ENCODE measurements at regions not wholly inside any gene's neighbourhood (a gene's known extent, or its start where the extent isn't known, plus 50 kb on each side); places are given as distances from the start of the nearest gene placed in this dataset.
A peak's percentile ranks its signal among the peaks of the same experiment; 100 is the strongest.

DNA sequence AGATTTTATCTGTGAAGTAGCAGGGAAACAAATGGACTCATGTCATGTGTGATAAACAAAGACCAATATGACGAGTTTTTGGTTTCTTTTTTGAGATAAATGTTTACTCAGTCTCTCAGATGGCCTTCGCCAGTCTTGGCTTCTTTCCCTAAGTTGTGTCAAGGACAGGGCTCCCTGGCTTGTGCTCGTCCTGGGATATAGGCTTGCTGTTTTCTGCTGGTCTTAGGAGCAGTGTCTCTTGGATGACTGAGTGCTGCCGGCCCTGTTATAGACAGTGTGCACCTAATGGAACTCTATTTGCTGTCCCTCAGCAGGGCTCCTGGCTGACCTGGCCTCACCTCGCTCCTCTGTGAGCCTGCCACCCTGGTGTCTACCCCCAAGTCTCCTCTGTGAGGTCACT is 324.1 kb upstream of the SYNCRIP start:
- H3K9me3 ChIP-seq (ENCODE audit: control insufficient read depth in 2 of 3, insufficient read depth in 1 of 3, low read length in 3 of 3) = no peaks in the 10 kb centered on the region
- H3K36me3 ChIP-seq (ENCODE audit: control insufficient read depth in 2 of 3, insufficient read depth in 3 of 3, low read length in 3 of 3) = no peaks in the 10 kb centered on the region
- H3K27ac ChIP-seq (ENCODE audit: low read depth in 2 of 2, low read length in 2 of 2) = no peak overlapping the region
- no peak overlapping the region for H3K9ac ChIP-seq (ENCODE audit: low read length in 3 of 3)
- intact Hi-C loops (cut with DNase I) = no loop called here
- H3K4me1 ChIP-seq (ENCODE audit: control insufficient read depth in 2 of 3, insufficient read depth in 2 of 3, low read depth in 1 of 3, low read length in 3 of 3) = no peaks in the 10 kb centered on the region
- no peaks in the 10 kb centered on the region for H3K27me3 ChIP-seq (ENCODE audit: control insufficient read depth, insufficient read depth, low read length)
- TF ChIP-seq CTCF (IDR thresholded peaks at IDR 0.05; ENCODE audit: borderline replicate concordance, extremely low read depth, insufficient read depth) = no peak
- no peak overlapping the region for H3K4me3 ChIP-seq (ENCODE audit: low read length in 3 of 3)
- FAIRE-seq = no peak
- no peak for DNase-seq

DNA sequence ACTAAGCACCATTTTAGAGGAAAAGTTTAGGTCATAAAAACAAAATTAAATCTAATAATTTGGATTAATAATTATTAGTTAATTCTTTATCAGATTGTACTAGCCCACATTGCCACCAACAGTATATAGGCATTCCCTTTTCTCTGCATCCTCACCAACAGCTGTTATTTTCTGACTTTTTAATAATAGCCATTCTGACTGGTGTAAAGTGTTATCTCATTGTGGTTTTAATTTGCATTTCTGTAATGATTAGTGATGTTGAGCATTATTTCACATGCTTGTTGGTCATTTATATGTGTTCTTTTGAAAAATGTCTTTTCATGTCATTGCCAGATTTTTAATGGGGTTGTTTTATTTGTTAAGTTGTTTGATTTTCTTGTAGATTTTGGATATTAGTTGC is 319.1 kb upstream of the SYNCRIP start:
- FAIRE-seq = no peak
- H3K36me3 ChIP-seq (ENCODE audit: control insufficient read depth in 2 of 3, insufficient read depth in 3 of 3, low read length in 3 of 3) = no peaks in the 10 kb centered on the region

GRCh38 chr6:85961125-85961524 is 318.4 kb upstream of the SYNCRIP start:
- H3K9me3 ChIP-seq (ENCODE audit: control insufficient read depth in 2 of 3, insufficient read depth in 1 of 3, low read length in 3 of 3) = no peaks in the 10 kb centered on the region
- H3K4me3 ChIP-seq (ENCODE audit: low read length in 3 of 3) = no peak overlapping the region
- no peaks in the 10 kb centered on the region for H3K27me3 ChIP-seq (ENCODE audit: control insufficient read depth, insufficient read depth, low read length)
- no peaks in the 10 kb centered on the region for H3K4me1 ChIP-seq (ENCODE audit: control insufficient read depth in 2 of 3, insufficient read depth in 2 of 3, low read depth in 1 of 3, low read length in 3 of 3)
- FAIRE-seq = no peak
- no peak overlapping the region for H3K27ac ChIP-seq (ENCODE audit: low read depth in 2 of 2, low read length in 2 of 2)
- no peaks in the 10 kb centered on the region for H3K36me3 ChIP-seq (ENCODE audit: control insufficient read depth in 2 of 3, insufficient read depth in 3 of 3, low read length in 3 of 3)
- no peak overlapping the region for H3K9ac ChIP-seq (ENCODE audit: low read length in 3 of 3)
- intact Hi-C loops (cut with DNase I) = no loop called here
- no peak for DNase-seq
- no peak for TF ChIP-seq CTCF (IDR thresholded peaks at IDR 0.05; ENCODE audit: borderline replicate concordance, extremely low read depth, insufficient read depth)

More for the DNA sequence above, 319.1 kb upstream of the SYNCRIP start:
- Histone ChIP-seq H3K27ac (ENCODE audit: low read depth in 2 of 2, low read length in 2 of 2) (no peak overlapping the region), H3K9me3 (ENCODE audit: control insufficient read depth in 2 of 3, insufficient read depth in 1 of 3, low read length in 3 of 3) (no peaks in the 10 kb centered on the region), H3K9ac (ENCODE audit: low read length in 3 of 3) (no peak overlapping the region), H3K4me1 (ENCODE audit: control insufficient read depth in 2 of 3, insufficient read depth in 2 of 3, low read depth in 1 of 3, low read length in 3 of 3) (no peaks in the 10 kb centered on the region), H3K4me3 (ENCODE audit: low read length in 3 of 3) (no peak overlapping the region), H3K27me3 (ENCODE audit: control insufficient read depth, insufficient read depth, low read length) (no peaks in the 10 kb centered on the region)
- intact Hi-C loops (cut with DNase I) = no loop called here
- DNase-seq = no peak
- no peak for TF ChIP-seq CTCF (IDR thresholded peaks at IDR 0.05; ENCODE audit: borderline replicate concordance, extremely low read depth, insufficient read depth)

DNA sequence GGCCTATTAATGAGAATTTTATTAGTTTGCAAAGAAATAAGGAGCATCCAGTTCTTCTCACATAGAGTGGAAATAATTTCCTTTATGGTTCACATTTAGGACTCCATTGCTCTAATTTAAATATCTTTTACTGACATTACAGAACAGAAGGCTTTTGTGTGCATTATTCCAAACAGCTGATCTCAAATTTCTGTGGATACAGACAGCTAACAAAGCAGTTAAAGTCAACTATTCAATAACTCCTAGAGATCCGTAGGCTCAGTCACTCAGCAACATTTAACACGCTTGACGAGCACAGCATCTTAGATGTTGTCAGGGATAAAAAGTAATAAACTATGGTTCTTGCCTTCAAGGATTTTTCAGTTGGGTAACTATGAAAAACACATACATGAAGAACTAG is 305.8 kb upstream of the SYNCRIP start:
- intact Hi-C loops (cut with DNase I) = no loop called here
- no peak overlapping the region for H3K27ac ChIP-seq (ENCODE audit: low read depth in 2 of 2, low read length in 2 of 2)
- no peak for TF ChIP-seq CTCF (IDR thresholded peaks at IDR 0.05; ENCODE audit: borderline replicate concordance, extremely low read depth, insufficient read depth)
- H3K4me3 ChIP-seq (ENCODE audit: low read length in 3 of 3) = no peak overlapping the region
- no peaks in the 10 kb centered on the region for H3K4me1 ChIP-seq (ENCODE audit: control insufficient read depth in 2 of 3, insufficient read depth in 2 of 3, low read depth in 1 of 3, low read length in 3 of 3)
- H3K36me3 ChIP-seq (ENCODE audit: control insufficient read depth in 2 of 3, insufficient read depth in 3 of 3, low read length in 3 of 3) = no peaks in the 10 kb centered on the region
- peak in 2 of 5 donors; percentile 23 to 30 for DNase-seq
- H3K9me3 ChIP-seq (ENCODE audit: control insufficient read depth in 2 of 3, insufficient read depth in 1 of 3, low read length in 3 of 3) = no peaks in the 10 kb centered on the region
- no peak overlapping the region for H3K9ac ChIP-seq (ENCODE audit: low read length in 3 of 3)
- no peak for FAIRE-seq
- no peaks in the 10 kb centered on the region for H3K27me3 ChIP-seq (ENCODE audit: control insufficient read depth, insufficient read depth, low read length)

Measured in kidney (tissue), 13 donors.